Esophagus squamous epithelium (tissue), 4 donors: ENCODE measurements at regions not wholly inside any gene's neighbourhood (a gene's known extent, or its start where the extent isn't known, plus 50 kb on each side); places are given as distances from the start of the nearest gene placed in this dataset.

Experiments used
- CTCF ChIP-seq, 6 experiments: fragments of 450-650 bp in 4 of 6; fragments of 200-600 bp in 2 of 6; sonication (generic) in 2 of 6; IDR thresholded peaks; one replicate each; pipeline ENCODE4 v1.5.1; 2016 to 2019; ENCODE audit warnings: antibody characterized with exemption in 6 of 6, mild to moderate bottlenecking in 4 of 6, moderate library complexity in 4 of 6
- POLR2A ChIP-seq, 4 donors: fragments of 450-650 bp; IDR thresholded peaks; one replicate each; pipeline ENCODE4 v1.6.1; 2017; ENCODE audit warnings: antibody characterized with exemption in 4 of 4, mild to moderate bottlenecking in 4 of 4, moderate library complexity in 3 of 4

- no peak for TF ChIP-seq CTCF (IDR thresholded peaks at IDR 0.05)
- no peak for TF ChIP-seq POLR2A (IDR thresholded peaks at IDR 0.05)
Observed at GRCh38 chr1:166489356-166489669, 322.5 kb upstream of the FAM78B start.
